ENCODE measurements at regions not wholly inside any gene's neighbourhood (a gene's known extent, or its start where the extent isn't known, plus 50 kb on each side); places are given as distances from the start of the nearest gene placed in this dataset.
"Not testable (repeated sequence)": the region's sequence is repeated elsewhere in the genome, so short reads cannot be mapped to it uniquely, and the experiment has no call there.

GRCh38 chr22:26970809-26971394 lies 313.5 kb downstream of the MIAT start:
- Histone ChIP-seq H3K36me3 (no peaks in the 10 kb centered on the region), H3K4me1 (no peaks in the 10 kb centered on the region), H3K27ac (no peak overlapping the region), H3K4me3 (replicated peaks in 1 of 3) (no peak overlapping the region), H3K27me3 (no peaks in the 10 kb centered on the region), H3K9me3 (no peaks in the 10 kb centered on the region)
- no peak for DNase-seq
- intact Hi-C loops (cut with DNase I) = no loop called here
- TF ChIP-seq CTCF (IDR thresholded peaks at IDR 0.05) = no peak
- TF ChIP-seq POLR2A (IDR thresholded peaks at IDR 0.05) = no peak
- 35 to 43% methylated on average over 5 of the region's 5 CpGs for WGBS, 2 donors

DNA sequence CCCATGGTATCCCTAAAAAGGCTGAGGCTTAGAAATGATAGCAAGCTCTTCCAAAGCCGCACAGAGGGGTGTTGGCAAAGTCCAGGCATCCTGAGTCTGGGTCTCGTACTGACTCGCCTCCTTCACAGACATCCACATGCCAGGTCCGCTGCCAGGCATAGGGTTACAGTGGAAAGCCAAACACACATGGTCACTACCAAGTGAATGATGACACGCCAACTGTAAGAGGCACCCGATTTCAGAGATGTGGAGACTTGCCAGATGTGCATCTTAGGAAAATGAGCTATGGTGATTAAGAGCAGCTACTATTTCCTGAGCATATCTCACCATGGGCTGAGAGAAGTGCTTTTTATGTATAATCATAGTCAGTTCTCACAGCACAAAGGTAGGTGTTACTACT lies 314.9 kb downstream of the MIAT start:
- H3K36me3 ChIP-seq = no peaks in the 10 kb centered on the region
- H3K27me3 ChIP-seq = no peaks in the 10 kb centered on the region
- no peak for DNase-seq
- H3K9me3 ChIP-seq = no peaks in the 10 kb centered on the region
- no peak overlapping the region for H3K4me3 ChIP-seq (replicated peaks in 1 of 3)
- H3K4me1 ChIP-seq = no peaks in the 10 kb centered on the region
- intact Hi-C loops (cut with DNase I) = no loop called here
- 83 to 84% methylated on average over 6 of the region's 6 CpGs for WGBS, 2 donors
- no peak overlapping the region for H3K27ac ChIP-seq
- no peak for TF ChIP-seq CTCF (IDR thresholded peaks at IDR 0.05)
- TF ChIP-seq POLR2A (IDR thresholded peaks at IDR 0.05) = no peak

DNA sequence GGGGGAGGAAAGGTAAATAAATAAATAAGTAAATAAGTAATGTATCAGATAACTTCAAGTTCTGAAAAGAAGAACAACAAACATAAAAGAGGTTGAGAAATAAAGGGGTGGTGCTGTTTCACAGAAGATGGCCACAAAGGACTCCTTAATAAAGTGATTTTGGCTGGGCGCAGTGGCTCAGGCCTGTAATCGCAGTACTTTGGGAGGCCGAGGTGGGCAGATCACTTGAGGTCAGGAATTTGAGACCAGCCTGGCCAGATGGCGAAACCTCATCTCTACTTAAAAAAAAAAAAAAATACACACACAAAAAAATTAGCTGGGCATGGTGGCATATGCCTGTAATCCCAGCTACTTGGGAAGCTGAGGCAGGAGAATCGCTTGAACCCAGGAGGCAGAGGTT lies 315.5 kb downstream of the MIAT start:
- H3K27ac ChIP-seq; H3K4me1 ChIP-seq; DNase-seq; H3K36me3 ChIP-seq; H3K9me3 ChIP-seq; H3K27me3 ChIP-seq; intact Hi-C loops (cut with DNase I); H3K4me3 ChIP-seq (replicated peaks in 1 of 3): not testable (repeated sequence)
- WGBS, 2 donors = 77 to 85% methylated on average over 5 of the region's 5 CpGs

DNA sequence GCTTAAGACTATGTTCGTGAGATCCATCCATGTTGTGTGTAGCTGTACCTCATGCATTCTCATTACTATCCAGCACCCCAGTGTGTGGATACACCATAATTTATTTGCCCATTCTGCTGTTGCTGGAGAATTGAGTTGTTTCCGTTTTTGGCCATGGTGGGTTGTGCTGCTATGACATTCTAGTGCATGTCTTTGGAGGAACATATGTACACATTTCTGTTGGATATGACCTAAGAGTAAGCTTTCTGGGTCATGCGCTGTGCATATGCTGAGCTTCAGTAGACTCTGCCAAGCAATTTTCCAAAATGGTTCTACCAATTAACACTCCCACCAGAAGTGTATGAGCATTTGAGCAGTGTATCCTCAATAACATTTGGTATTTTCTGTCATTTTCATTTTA lies 316.6 kb downstream of the MIAT start:
- Histone ChIP-seq H3K36me3 (no peaks in the 10 kb centered on the region), H3K4me1 (no peaks in the 10 kb centered on the region), H3K9me3 (no peaks in the 10 kb centered on the region), H3K4me3 (replicated peaks in 1 of 3) (no peak overlapping the region), H3K27ac (no peak overlapping the region), H3K27me3 (no peaks in the 10 kb centered on the region)
- no peak for TF ChIP-seq POLR2A (IDR thresholded peaks at IDR 0.05)
- no peak for TF ChIP-seq CTCF (IDR thresholded peaks at IDR 0.05)
- DNase-seq = no peak
- intact Hi-C loops (cut with DNase I) = no loop called here
- 91 to 98% methylated on average over 3 of the region's 3 CpGs for WGBS, 2 donors

- TF ChIP-seq CTCF (IDR thresholded peaks at IDR 0.05) = no peak
- TF ChIP-seq POLR2A (IDR thresholded peaks at IDR 0.05) = no peak
- 61 to 68% methylated on average over 4 of the region's 4 CpGs for WGBS, 2 donors
- Histone ChIP-seq H3K9me3 (no peaks in the 10 kb centered on the region), H3K27me3 (no peaks in the 10 kb centered on the region), H3K4me1 (no peaks in the 10 kb centered on the region), H3K27ac (no peak overlapping the region), H3K36me3 (no peaks in the 10 kb centered on the region), H3K4me3 (replicated peaks in 1 of 3) (no peak overlapping the region)
- DNase-seq = no peak
- intact Hi-C loops (cut with DNase I) = no loop called here
Observed at GRCh38 chr22:26974914-26975803, 317.8 kb downstream of the MIAT start.
